Neural cell (in vitro differentiated cells): ENCODE measurements at regions not wholly inside any gene's neighbourhood (a gene's known extent, or its start where the extent isn't known, plus 50 kb on each side); places are given as distances from the start of the nearest gene placed in this dataset.

Experiments used
- H2AFZ ChIP-seq: fragments of 200-600, 300-800 bp; sonication (generic), shearing (Covaris generic); 2 replicates; pipeline ENCODE4 v1.6.0; 2014; ENCODE audit warnings: low read depth, mild to moderate bottlenecking, antibody characterized with exemption, low read length, moderate library complexity
- H3F3A ChIP-seq: fragments of 200-600 bp; shearing (Covaris generic); 2 replicates; pipeline ENCODE4 v1.6.1; 2016; ENCODE audit warnings: mild to moderate bottlenecking, moderate library complexity, mixed read lengths, antibody characterized with exemption, low read length; ENCODE audit not compliant: insufficient read depth, poor library complexity, severe bottlenecking
- H3K27ac ChIP-seq: fragments of 200-600, 300-800 bp; sonication (generic), shearing (Covaris generic); 2 replicates; pipeline ENCODE4 v1.5.1; 2014; ENCODE audit warnings: mild to moderate bottlenecking, low read length, moderate library complexity
- H3K27me3 ChIP-seq: fragments of 300-800, 200-600 bp; sonication (generic), shearing (Covaris generic); 2 replicates; pipeline ENCODE4 v1.6.0; 2014; ENCODE audit warnings: mild to moderate bottlenecking, low read depth, low read length, moderate library complexity; ENCODE audit not compliant: insufficient read depth
- H3K36me3 ChIP-seq: fragments of 300-800, 200-600 bp; sonication (generic), shearing (Covaris generic); 2 replicates; pipeline ENCODE4 v1.5.1; 2014; ENCODE audit warnings: mild to moderate bottlenecking, antibody characterized with exemption, low read length, moderate library complexity; ENCODE audit not compliant: insufficient read depth
- H3K4me2 ChIP-seq: fragments of 300-800, 200-600 bp; sonication (generic), shearing (Covaris generic); 2 replicates; pipeline ENCODE4 v1.6.0; 2014; ENCODE audit warnings: mild to moderate bottlenecking, low read length
- H3K4me3 ChIP-seq: fragments of 300-800, 200-600 bp; sonication (generic), shearing (Covaris generic); 2 replicates; pipeline ENCODE4 v1.5.1; 2014; ENCODE audit warnings: mild to moderate bottlenecking, low read length, moderate library complexity
- H3K79me2 ChIP-seq: fragments of 200-600 bp; shearing (Covaris generic); replicated peaks from 2 replicates; pipeline ENCODE4 v1.6.0; 2014; ENCODE audit warnings: mild to moderate bottlenecking, low read length, moderate library complexity; ENCODE audit not compliant: insufficient read depth
- H3K9ac ChIP-seq: fragments of 300-800, 200-600 bp; sonication (generic), shearing (Covaris generic); 2 replicates; pipeline ENCODE4 v1.6.1; 2016; ENCODE audit warnings: mild to moderate bottlenecking, low read length, mixed read lengths
- H3K9me2 ChIP-seq: fragments of 200-600 bp; shearing (Covaris generic); 2 replicates; pipeline ENCODE4 v1.6.1; 2016; ENCODE audit warnings: mild to moderate bottlenecking, low read length, mixed read lengths; ENCODE audit not compliant: insufficient read depth
- H3K9me3 ChIP-seq: fragments of 200-600, 300-800 bp; sonication (generic), shearing (Covaris generic); 2 replicates; pipeline ENCODE4 v1.6.1; 2016; ENCODE audit warnings: mild to moderate bottlenecking, mixed run types, low read length, moderate library complexity, mixed read lengths
- H4K20me1 ChIP-seq: fragments of 200-600 bp; shearing (Covaris generic); 2 replicates; pipeline ENCODE4 v1.6.1; 2016; ENCODE audit warnings: mild to moderate bottlenecking, mixed run types; ENCODE audit not compliant: insufficient read depth
- CTCF ChIP-seq: fragments of 450-650 bp; IDR thresholded peaks from 2 replicates; pipeline ENCODE4 v1.5.1; 2014; ENCODE audit warnings: antibody characterized with exemption, mild to moderate bottlenecking, moderate library complexity; ENCODE audit not compliant: poor library complexity, severe bottlenecking
- EP300 ChIP-seq: fragments of 450-650 bp; conservative IDR thresholded peaks from 2 replicates; pipeline ENCODE4 v1.6.1; 2014; ENCODE audit warnings: antibody characterized with exemption, mild to moderate bottlenecking, moderate library complexity; ENCODE audit not compliant: poor library complexity, severe bottlenecking
- EZH2 ChIP-seq: fragments of 200-600, 300-800 bp; shearing (Covaris generic), sonication (generic); IDR thresholded peaks from 2 replicates; pipeline ENCODE4 v1.6.1; 2014; ENCODE audit warnings: antibody characterized with exemption, low read length, borderline replicate concordance, mild to moderate bottlenecking; ENCODE audit not compliant: insufficient read depth, poor library complexity, severe bottlenecking
- MXI1 ChIP-seq: fragments of 450-650 bp; conservative IDR thresholded peaks from 2 replicates; pipeline ENCODE4 v1.6.1; 2014; ENCODE audit warnings: antibody characterized with exemption, mild to moderate bottlenecking; ENCODE audit not compliant: poor library complexity, severe bottlenecking
- POLR2AphosphoS5 ChIP-seq: IDR thresholded peaks from 2 replicates; pipeline ENCODE4 v1.6.1; 2012
- RAD21 ChIP-seq: fragments of 450-650 bp; conservative IDR thresholded peaks from 2 replicates; pipeline ENCODE4 v1.6.1; 2014; ENCODE audit warnings: antibody characterized with exemption, mild to moderate bottlenecking, moderate library complexity
- REST ChIP-seq: IDR thresholded peaks from 2 replicates; pipeline ENCODE4 v1.6.1; 2012; ENCODE audit warnings: borderline replicate concordance
- SMC3 ChIP-seq: fragments of 450-650 bp; conservative IDR thresholded peaks from 2 replicates; pipeline ENCODE4 v1.6.1; 2014; ENCODE audit warnings: antibody characterized with exemption, mild to moderate bottlenecking, moderate library complexity; ENCODE audit not compliant: poor library complexity
- TAF1 ChIP-seq: IDR thresholded peaks from 2 replicates; pipeline ENCODE4 v1.6.1; 2012; ENCODE audit warnings: low read depth

- Histone ChIP-seq H3K9me3 (no peaks in the 10 kb centered on the region), H3K27ac (no peak overlapping the region), H2AFZ (no peak overlapping the region), H3K79me2 (no peaks in the 10 kb centered on the region), H3K4me2 (no peak overlapping the region), H3F3A (no peaks in the 10 kb centered on the region), H4K20me1 (no peaks in the 10 kb centered on the region), H3K4me3 (no peak overlapping the region), H3K36me3 (no peaks in the 10 kb centered on the region), H3K9ac (no peak overlapping the region), H3K9me2 (no peaks in the 10 kb centered on the region), H3K27me3 (no peaks in the 10 kb centered on the region)
- no peak for TF ChIP-seq TAF1
- TF ChIP-seq MXI1 = no peak
- no peak for TF ChIP-seq EZH2
- no peak for TF ChIP-seq EP300
- no peak for TF ChIP-seq SMC3
- no peak for TF ChIP-seq POLR2AphosphoS5
- TF ChIP-seq CTCF = no peak
- TF ChIP-seq REST = no peak
- no peak for TF ChIP-seq RAD21
These were observed 84.8 kb downstream of the FOXL3 start for GRCh38 chr7:374706-375311.

- Histone ChIP-seq H3K9me2 (no peaks in the 10 kb centered on the region), H3K4me2 (no peak overlapping the region), H3K27me3 (no peaks in the 10 kb centered on the region), H3K36me3 (no peaks in the 10 kb centered on the region), H3K9me3 (no peaks in the 10 kb centered on the region), H2AFZ (no peak overlapping the region), H3K27ac (no peak overlapping the region), H4K20me1 (no peaks in the 10 kb centered on the region), H3F3A (no peaks in the 10 kb centered on the region), H3K9ac (no peak overlapping the region), H3K79me2 (no peaks in the 10 kb centered on the region), H3K4me3 (no peak overlapping the region)
- no peak for TF ChIP-seq REST
- no peak for TF ChIP-seq CTCF
- TF ChIP-seq TAF1 = no peak
- no peak for TF ChIP-seq SMC3
- no peak for TF ChIP-seq RAD21
- no peak for TF ChIP-seq MXI1
These were observed 85.4 kb downstream of the FOXL3 start for GRCh38 chr7:375321-375831.
